ENCODE measurements at regions not wholly inside any gene's neighbourhood (a gene's known extent, or its start where the extent isn't known, plus 50 kb on each side); places are given as distances from the start of the nearest gene placed in this dataset.

DNA sequence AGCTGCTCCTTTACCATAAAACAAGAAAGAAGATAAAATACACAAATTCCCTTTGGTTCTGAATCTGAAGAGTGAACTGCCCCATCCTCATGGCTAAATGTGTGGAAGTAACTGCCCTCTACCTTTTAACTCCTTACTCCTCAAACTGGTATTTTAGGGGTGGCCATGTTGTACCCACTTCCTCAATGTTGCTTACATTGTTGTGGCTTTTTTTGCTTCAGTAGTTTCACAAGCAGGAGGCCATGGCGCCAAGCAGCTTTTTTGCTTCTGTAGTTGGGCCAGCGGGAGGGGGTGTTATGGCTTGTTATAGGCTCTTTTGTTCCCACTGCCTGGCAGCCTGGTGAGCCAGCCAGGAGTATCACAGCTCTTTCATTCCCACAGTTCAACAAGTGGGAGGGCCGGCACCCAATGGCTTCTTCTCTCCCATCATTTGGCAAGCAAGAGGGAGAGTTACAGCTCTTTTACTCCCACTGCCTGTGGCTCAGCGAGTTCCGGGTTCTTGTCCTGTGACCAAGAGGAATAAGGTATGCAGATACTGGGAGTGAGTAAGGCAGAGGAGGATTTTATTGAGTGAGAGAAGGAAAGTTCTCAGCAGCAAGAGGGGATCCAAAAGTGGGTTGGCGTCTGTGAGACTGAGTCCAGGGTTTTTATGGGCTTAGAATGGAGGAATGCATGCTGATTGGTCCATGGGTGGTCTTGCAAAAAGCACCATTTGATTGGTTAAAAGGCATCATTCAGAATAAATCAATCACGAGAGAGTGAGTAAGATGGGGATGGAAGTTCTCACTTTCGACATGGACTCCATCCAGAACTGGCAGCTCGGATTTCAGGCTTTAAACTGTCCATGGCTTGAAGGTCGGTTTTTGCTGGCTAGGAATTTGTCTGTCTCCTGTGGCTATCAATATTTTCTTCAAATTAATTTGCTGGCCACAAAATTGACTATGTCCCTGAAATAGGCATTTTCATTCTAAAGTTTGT is 429.6 kb downstream of the HLX start:
- TF ChIP-seq, protein P1, sequence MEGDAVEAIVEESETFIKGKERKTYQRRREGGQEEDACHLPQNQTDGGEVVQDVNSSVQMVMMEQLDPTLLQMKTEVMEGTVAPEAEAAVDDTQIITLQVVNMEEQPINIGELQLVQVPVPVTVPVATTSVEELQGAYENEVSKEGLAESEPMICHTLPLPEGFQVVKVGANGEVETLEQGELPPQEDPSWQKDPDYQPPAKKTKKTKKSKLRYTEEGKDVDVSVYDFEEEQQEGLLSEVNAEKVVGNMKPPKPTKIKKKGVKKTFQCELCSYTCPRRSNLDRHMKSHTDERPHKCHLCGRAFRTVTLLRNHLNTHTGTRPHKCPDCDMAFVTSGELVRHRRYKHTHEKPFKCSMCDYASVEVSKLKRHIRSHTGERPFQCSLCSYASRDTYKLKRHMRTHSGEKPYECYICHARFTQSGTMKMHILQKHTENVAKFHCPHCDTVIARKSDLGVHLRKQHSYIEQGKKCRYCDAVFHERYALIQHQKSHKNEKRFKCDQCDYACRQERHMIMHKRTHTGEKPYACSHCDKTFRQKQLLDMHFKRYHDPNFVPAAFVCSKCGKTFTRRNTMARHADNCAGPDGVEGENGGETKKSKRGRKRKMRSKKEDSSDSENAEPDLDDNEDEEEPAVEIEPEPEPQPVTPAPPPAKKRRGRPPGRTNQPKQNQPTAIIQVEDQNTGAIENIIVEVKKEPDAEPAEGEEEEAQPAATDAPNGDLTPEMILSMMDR (IDR thresholded peaks at IDR 0.05), result no peak
- TF ChIP-seq POLR2A (IDR thresholded peaks at IDR 0.05) (no peak), POLR2AphosphoS5 (IDR thresholded peaks at IDR 0.05) (no peak), EP300 (IDR thresholded peaks at IDR 0.05) (no peak)

Data from upper lobe of left lung (tissue), 4 donors.